HL-60 (cell line): ENCODE measurements at regions not wholly inside any gene's neighbourhood (a gene's known extent, or its start where the extent isn't known, plus 50 kb on each side); places are given as distances from the start of the nearest gene placed in this dataset.

Experiments
- DNase-seq, 2 experiments: peaks; one replicate each; pipeline ENCODE4 v3.0.0-alpha.2; 2010 to 2020; ENCODE audit warnings: low read depth in 1 of 2, low spot score in 1 of 2
- H3K27ac ChIP-seq: fragments of 250-450 bp; sonication (Bioruptor Pico); replicated peaks from 2 replicates; pipeline ENCODE4 v1.5.1; 2020; ENCODE audit warnings: mild to moderate bottlenecking, moderate library complexity
- H3K27me3 ChIP-seq: fragments of 250-450 bp; sonication (Bioruptor Pico); 2 replicates; pipeline ENCODE4 v1.5.1; 2021; ENCODE audit warnings: mild to moderate bottlenecking, moderate library complexity; ENCODE audit not compliant: insufficient read depth, poor library complexity, severe bottlenecking
- H3K4me3 ChIP-seq: replicated peaks from 2 replicates; pipeline ENCODE4 v1.5.1; 2011; ENCODE audit warnings: mild to moderate bottlenecking, control low read depth, low read length; ENCODE audit not compliant: insufficient read depth
- GABPA ChIP-seq: IDR thresholded peaks from 2 replicates; pipeline ENCODE4 v1.6.1; 2012; ENCODE audit warnings: low read depth
- POLR2AphosphoS5 ChIP-seq: IDR thresholded peaks from 2 replicates; pipeline ENCODE4 v1.6.1; 2012; ENCODE audit warnings: low read depth
- REST ChIP-seq: IDR thresholded peaks from 2 replicates; pipeline ENCODE4 v1.6.1; 2012; ENCODE audit warnings: low read depth; ENCODE audit not compliant: insufficient replicate concordance
- SPI1 ChIP-seq: IDR thresholded peaks from 2 replicates; pipeline ENCODE4 v1.6.1; 2012; ENCODE audit warnings: low read depth, mild to moderate bottlenecking, borderline replicate concordance
- TF ChIP-seq, protein P1 (sequence below): IDR thresholded peaks from one replicate; pipeline ENCODE4 v1.5.1; 2011; ENCODE audit warnings: low read length, control low read depth, inconsistent platforms; ENCODE audit not compliant: insufficient read depth

DNA sequence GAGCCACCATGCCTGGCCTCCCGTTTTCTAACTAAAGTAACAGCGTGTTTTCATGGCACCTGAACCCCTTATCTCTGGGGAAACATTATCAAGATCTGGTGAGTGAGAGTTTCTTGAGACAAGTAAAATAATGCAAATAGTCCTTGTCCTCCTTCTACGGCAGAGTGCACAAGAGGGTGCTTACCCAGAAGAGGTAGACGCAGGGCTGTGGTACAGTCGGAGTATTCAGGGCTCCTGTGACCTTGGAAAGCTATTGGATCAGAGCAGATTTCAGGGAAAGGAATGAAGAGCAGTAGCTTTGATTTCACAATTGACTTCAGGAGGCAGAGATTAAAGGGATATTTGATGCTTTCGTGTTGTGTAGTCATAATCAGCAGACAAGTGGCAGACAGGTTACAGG is 269.1 kb downstream of the ZNF248 start:
- Histone ChIP-seq H3K27ac (no peak overlapping the region), H3K4me3 (no peak overlapping the region), H3K27me3 (no peaks in the 10 kb centered on the region)
- DNase-seq = no peak
- TF ChIP-seq GABPA (no peak), POLR2AphosphoS5 (no peak), REST (no peak), SPI1 (no peak)
- TF ChIP-seq, protein P1, sequence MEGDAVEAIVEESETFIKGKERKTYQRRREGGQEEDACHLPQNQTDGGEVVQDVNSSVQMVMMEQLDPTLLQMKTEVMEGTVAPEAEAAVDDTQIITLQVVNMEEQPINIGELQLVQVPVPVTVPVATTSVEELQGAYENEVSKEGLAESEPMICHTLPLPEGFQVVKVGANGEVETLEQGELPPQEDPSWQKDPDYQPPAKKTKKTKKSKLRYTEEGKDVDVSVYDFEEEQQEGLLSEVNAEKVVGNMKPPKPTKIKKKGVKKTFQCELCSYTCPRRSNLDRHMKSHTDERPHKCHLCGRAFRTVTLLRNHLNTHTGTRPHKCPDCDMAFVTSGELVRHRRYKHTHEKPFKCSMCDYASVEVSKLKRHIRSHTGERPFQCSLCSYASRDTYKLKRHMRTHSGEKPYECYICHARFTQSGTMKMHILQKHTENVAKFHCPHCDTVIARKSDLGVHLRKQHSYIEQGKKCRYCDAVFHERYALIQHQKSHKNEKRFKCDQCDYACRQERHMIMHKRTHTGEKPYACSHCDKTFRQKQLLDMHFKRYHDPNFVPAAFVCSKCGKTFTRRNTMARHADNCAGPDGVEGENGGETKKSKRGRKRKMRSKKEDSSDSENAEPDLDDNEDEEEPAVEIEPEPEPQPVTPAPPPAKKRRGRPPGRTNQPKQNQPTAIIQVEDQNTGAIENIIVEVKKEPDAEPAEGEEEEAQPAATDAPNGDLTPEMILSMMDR = no peak

DNA sequence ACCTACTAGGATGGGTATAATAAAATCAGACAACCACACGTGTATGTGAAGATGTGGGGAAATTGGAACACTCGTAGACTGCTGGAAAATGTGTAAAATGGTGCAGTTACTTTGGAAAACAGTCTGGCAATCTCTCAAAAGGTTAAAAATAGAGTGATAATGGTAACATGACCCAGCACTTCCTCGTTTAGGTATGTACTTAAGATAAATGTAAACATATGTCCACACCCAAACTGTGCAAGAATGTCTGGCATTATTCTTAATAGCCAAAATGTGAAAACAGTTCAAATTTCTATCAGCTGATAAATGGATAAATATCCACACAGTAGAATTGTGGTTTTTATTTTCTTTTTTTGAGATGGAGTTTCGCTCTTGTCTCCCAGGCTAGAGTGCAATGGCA is 272.8 kb downstream of the ZNF248 start:
- Histone ChIP-seq H3K4me3 (no peak overlapping the region), H3K27ac (no peak overlapping the region), H3K27me3 (no peaks in the 10 kb centered on the region)
- DNase-seq = no peak
- TF ChIP-seq SPI1 (no peak), REST (no peak), GABPA (no peak), POLR2AphosphoS5 (no peak)
- TF ChIP-seq, protein P1 = no peak

DNA sequence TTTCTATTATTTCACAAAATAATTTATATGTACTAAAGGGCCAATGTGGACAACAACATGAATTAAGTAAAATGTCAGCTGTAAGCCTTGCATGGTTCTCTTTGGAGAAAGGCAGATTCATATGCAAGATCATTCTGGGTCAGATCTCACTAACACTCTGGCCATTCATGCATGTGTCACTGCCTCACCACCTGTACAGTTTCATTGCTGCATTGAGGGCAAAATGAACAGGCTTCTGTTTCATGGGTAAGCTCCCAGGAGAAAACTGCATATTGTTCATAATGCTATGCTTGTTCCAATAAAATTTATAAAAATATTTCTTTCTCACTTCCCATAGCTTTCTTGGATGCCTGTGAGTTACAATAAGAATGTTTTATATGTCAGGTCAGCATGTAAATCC is 275.2 kb downstream of the ZNF248 start:
- TF ChIP-seq POLR2AphosphoS5 (no peak), GABPA (no peak), SPI1 (no peak), REST (no peak)
- TF ChIP-seq, protein P1 = no peak
- Histone ChIP-seq H3K27me3 (no peaks in the 10 kb centered on the region), H3K27ac (no peak overlapping the region), H3K4me3 (no peak overlapping the region)
- no peak for DNase-seq
